UCSD-AML1 (cell line): ENCODE measurements at regions not wholly inside any gene's neighbourhood (a gene's known extent, or its start where the extent isn't known, plus 50 kb on each side); places are given as distances from the start of the nearest gene placed in this dataset.

Experiments used
- DNase-seq: peaks from one replicate; lab custom pipeline; 2025; ENCODE audit not compliant: unreplicated experiment; lab: John Stamatoyannopoulos, UW

DNA sequence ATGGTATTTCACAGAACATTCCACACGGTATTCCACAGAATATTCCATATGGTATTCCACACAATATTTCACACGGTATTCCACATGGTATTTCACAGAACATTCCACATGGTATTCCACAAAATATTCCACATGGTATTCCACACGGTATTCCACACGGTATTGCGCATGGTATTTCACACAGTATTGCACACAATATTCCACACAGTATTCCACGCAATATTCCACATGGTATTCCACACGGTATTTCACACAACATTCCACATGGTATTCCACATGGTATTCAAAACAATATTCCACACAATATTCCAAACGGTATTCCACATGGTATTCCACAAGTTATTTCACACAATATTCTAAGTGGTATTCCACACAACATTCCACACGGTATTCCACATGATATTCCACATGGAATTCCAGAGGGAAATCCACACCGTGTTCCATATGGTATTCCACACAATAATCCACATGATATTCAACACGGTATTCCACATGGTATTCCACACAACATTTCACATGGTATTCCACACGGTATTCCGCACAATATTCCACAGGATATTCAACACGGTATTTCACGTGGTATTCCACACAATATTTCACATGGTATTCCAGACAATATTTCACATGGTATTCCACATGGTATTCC, 136.7 kb upstream of the CHST15 start:
- DNase-seq, result no peak

DNA sequence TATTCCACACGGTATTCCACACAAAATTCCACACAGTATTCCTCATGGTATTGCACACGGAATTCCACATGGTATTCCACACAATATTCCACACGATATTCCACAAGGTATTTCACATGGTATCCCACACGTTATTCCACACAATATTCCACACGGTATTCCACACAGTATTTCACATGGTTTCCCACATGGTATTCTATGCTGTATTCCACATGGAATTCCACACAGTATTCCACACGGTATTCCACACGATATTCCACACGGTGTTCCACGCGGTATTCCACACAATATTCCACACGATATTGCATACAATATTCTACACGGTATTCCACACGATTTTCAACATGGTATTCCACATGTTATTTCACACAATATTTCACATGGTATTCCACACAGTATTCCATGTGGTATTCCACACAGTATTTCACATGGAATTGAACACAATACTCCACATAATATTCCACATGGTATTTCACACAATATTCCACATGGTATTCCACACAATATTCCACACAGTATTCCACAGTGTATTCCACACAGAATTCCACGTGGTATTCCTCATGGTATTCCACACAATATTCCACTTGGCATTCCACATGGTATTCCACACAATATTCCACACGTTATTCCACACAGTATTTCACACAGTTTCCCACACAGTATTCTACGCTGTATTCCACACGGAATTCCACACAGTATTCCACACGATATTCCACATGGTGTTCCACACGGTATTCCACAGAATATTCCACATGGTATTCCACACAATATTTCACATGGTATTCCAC, 136.0 kb upstream of the CHST15 start:
- no peak for DNase-seq

DNA sequence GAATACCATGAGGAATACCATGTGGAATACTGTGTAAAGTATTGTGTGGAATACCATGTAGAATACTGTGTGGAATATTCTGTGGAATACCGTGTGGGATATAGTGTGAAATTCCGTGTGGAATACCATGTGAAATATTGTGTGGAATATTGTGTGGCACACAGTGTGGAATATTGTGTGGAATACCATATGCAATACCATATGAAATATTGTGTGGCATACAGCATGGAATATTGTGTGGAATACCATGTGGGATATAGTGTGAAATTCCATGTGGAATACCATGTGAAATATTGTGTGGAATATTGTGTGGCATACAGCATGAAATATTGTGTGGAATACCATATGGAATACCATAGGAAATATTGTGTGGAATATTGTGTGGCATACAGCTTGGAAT, 135.1 kb upstream of the CHST15 start:
- DNase-seq, result no peak

DNA sequence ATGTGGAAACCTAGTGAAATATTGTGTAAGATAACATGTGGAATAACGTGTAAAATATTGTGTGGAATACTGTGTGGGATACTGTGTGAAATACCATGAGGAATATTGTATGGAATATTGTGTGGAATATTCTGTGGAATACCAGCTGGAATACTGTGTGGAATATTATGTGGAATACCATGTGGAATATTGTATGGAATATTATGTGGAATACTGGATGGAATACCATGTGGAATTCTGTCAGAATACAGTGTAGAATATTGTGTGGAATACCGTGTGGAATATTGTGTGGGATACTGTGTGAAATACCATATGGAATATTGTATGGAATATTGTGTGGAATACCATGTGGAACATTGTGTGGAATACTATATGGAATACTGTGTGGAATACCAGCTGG, 134.6 kb upstream of the CHST15 start:
- DNase-seq, result no peak

DNA sequence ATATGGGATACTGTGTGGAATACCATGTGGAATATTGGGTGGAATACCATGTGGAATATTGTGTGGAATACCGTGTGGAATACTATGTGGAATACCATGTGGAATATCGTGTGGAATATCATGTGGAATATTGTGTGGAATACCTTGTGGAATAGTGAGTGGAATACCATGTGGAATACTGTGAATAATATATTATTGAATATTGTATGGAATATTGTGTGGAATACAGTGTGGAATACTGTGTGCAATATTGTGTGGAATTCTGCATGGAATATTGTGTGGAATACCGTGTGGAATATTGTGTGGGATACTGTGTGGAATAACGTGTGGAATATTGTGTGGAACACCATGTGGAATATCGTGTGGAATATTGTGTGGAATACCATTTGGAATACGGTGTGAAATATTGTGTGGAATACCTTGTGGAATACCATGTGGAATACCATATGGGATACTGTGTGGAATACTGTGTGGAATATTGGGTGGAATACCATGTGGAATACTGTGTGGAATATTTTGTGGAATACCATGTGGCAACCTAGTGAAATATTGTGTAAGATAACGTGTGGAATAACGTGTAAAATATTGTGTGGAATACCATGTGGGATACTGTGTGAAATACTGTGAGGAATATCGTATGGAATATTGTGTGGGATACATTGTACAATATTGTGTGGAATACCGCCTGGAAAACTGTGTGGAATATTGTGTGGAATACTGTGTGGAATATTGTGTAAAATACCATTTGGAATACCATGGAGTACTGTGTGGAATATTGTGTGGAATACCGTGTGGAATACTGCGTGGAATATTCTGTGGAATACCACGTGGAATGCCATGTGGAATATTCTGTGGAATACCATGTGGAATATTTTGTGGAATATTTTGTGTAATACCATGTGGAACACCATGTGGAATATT, 133.9 kb upstream of the CHST15 start:
- no peak for DNase-seq

DNA sequence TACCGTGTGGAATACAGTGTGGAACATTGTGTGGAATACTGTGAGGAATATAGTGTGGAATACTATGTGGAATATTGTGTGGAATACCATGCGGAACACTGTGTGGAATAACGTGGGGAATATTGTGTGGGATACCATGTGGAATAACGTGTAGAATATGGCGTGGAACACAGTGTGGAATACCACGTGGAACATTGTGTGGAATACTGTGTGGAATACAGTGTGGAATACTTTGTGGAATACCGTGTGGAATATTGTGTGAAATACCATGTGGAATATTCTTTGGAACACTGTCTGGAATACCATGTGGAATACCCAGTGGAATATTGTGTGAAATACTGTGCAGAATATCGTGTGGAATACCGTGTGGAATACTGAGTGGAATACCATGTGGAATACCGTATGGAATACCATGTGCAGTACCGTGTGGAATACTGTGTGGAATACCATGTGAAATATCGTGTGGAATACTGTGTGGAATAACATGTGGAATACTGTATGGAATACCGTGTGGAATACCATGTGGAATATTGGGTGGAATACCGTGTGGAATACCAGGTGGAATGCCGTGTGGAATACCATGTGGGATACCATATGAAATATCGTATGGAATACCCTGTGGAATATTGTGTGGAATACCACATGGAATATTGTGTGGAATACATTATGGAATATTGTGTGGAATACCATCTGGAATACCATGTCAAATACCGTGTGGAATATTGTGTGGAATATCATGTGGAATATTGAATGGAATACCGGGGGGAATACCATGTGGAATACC, 133.1 kb upstream of the CHST15 start:
- DNase-seq, result no peak

DNA sequence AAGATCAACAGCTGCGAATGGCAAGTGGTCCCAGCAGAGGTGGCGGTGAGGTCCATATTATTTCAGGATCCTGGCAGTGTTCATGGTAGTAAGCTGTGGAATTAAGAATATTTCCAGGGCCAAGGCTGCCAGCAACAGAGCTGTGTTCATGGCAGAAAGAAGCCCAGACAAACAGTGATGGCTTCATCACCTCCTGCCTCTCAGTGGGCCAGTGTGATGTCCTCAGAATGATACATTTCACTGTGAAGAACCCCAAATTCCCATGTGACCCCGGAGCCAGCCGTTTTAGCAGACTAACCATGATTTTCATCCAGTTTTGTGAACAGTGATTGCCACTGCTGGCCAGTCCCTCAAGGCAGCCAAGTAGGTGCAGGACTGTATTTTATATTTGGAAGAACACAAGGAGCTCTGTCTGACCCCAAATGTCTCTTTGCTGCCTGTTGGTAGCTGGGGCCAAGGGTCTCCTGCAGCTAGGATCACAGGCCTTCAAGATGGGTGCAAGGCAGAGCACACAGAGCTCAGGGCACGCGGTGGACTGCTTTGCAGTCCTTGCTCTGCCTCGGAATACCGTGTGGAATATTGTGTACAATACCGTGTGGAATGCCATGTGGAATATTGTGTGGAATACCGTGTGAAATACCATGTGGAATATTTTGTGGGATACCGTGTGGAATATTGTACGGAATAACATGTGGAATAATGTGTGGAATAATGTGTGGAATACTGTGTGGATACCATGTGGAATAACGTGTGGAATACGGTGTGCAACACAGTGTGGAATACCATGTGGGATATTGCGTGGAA, 132.3 kb upstream of the CHST15 start:
- no peak for DNase-seq

DNA sequence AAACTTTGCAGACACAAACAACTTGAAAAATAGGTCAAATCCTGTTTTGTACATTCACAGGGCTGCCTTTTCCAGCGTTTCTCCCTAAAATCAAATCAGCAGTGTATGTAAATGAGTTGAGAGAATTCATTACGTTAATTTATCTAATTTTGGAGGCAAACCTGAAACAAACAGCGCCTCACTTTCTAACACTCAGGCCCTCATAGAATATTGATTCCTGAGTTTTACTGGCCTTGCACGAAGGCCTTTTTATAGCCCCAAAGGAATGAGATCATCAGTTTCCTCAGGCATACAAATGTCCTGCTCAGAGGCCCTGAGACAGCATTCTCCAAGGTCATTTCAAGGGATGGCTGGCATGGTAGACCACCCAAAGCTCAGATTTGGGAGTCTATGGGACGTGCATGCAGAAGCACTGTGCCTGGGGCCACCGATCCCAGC, 131.7 kb upstream of the CHST15 start:
- no peak for DNase-seq

DNA sequence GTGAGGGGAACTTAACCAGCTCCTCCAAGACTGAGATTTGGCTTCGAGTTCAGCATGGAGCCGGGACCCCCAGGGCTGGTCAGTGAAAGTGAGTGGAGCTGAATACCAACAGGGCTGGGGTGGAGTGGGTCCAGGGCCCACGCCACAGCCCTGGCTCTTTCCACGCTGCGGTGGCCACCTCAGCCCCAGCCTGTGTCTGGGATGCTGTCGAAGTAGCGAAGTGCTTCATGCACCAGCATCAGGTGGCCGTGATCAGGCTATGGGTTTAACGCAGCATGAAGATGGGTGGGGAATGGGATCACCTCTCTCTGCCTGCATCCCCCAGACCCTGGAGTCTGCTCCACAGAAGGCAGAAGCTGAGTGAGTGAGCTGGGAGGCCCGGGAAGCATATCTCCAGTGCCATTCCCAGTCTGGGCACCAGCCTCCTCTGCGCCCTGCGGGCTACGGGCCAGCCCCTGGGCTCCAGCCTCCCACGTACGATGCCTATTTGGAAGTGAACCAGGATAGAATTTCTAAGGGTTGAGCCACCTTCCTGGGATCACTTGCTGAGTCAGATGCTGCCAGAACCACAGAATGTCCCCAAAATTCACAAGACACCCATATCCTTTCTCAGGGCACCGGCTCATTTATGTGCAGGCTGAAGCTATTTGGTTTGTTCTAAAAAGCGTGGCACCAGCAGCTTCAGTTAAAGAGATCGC, 131.1 kb upstream of the CHST15 start:
- no peak for DNase-seq

DNA sequence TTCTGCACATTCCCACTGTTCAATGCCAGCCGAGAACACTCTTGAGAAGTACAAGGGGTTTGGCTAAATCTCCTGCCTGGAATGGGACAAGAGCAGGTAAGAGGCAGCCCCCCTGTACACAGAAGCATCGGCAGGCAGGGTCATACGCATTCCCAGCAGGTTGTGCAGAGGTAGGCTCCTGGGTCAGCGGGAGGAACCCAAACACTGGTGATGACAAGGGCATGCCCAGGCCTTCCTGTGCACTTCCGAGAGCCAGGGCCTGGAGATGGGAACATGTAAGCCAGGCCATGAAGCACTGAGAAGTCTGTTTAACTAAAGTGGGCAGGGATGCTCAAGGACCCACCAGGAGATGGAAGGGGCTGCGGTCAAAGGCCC, 130.3 kb upstream of the CHST15 start:
- no peak for DNase-seq

DNA sequence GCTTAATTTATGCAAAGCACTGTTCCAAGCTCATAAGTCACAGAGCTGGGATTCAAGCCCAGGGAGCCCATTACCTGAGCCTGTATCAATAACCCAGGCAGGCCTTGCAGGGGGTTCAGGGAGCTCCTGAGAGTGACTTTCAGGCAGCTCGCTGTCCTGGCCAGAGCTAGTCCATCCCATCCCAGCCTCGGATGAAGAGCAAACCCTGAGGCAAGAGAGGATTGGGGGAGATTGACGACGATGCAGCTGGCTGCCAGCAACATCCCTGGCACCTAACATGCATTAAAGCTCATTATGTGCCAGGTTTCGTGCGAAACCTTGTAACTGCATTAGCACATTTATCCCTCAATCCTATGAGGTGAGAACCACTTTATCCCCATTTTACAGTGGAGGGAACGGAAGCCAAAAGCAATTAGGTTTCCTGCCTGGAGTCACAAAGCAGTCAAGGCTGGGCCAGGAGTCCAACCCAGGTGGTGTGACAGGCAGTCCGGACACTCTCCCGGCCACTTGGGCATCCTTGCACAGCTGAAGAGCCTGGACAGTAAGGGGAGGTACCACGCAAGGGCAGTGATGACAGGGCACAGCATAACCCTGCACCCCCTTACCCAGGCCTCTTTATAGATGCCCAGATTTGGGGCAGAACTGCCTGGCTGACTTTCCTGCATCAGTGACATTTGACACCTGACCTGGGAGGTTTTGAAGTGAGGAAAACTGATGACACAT, 129.8 kb upstream of the CHST15 start:
- no peak for DNase-seq

DNA sequence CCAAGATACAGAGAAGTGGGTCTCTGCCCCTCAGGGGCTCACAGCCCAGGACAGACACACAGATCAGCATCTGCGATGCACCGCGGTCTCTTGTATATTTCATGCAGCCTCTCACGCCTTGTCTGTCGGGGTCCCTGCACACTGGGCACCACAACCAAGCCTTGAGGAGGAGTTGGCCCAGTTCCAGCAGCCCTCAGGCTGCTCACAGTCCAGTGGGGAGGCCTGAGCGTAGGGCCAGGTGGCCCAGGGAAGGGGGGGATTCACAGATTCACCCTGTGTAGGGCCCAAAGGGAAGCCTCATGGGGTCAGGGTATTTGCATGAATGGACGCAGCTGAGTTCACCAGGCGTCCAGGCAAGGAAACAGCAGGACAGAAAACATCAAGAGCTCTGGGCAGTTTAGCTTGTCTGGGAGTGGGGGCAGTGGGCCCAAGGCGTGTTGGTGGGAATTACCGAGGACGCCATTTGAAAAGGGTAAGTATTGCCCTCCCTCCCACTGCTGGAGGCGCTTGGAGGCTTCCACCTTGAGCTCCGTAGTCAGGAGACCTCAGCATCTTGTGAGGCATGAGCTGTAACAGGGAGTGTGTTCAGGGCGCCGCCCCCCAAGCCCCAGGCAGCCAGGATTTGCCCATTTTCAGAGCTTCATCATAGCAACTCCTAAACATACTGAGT, 129.1 kb upstream of the CHST15 start:
- no peak for DNase-seq

DNA sequence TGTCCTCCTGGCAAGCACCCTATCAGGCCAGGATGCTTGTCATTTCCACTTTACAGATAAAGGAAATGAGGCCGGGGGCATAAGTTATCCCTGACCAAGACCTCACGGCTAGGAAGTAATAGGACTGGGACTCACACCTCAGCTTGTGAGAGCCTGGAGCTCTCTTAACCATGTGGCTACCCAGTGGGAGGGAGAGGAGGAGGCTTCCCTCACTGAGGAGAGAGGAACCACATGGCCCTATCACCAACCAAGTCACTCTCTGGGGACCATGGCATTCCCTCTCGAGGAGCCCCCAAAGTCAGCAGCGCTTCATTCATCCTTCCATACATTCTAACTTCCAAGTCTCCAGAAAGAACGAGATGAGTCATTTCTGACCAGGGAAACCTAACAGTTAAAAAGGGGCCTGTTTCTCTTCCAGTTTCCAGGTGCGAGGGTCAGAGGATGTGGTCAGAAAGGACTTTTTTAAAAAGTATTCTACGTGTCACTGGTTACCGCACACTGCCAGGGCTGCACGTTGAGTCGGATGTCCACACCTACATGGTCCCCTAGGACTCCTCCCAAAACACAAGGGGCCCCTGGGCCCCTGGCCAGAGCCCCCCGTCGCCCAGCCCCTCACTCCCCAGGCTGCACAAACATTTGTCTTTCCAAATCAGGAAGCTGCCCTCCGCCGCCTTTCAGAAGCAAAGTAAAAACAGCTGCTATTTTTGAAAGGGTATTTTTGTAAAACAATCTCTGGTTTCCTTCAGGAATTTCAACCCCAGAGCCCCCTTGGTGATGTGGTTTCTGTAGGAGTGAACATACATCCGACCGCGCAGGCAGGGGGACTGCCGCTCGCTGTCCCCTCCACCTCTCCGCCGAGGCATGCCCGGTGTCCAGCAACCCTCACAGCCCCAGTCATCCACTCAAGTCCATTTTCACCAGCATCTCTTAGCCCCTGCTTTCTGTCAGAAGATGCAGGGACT, 128.2 kb upstream of the CHST15 start:
- no peak for DNase-seq

DNA sequence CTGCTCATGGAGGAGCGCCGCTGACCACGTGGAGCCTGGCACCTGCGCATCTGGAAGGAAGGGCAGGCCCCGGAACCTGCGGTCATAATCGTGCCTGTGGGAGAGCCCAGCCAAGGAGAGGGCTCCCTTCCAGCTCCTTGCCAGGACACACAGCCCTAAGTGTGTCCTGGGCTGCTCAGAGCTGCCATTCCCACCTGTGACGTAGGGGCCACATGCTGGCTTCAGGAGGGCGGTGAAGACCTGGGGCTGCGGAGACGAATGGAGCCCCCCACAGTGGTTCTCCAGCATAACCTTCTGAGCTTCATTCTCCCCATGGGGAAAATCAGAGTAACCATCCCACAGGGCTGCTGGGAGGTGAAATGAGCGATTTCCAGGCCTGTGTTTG, 127.6 kb upstream of the CHST15 start:
- DNase-seq, result no peak

DNA sequence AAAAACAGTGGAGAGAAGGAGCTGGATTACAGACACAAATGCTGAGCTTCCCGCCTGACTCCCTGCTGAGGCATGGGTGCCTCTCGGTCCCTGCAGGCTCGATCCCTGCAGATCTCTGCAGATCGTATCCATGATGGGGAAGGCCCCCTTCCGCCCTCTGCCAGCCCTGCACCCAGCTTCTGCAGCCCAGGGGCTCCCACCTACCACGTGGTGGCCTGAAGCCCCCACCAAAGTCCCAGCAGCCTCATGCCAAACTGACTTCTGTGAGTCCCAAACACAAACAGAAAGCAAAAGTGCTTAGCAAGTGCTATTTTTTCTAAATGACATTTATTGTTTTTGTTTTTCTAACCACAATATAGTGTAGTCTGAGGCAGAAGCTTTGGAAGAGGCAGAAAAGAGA, 127.1 kb upstream of the CHST15 start:
- DNase-seq, result no peak

DNA sequence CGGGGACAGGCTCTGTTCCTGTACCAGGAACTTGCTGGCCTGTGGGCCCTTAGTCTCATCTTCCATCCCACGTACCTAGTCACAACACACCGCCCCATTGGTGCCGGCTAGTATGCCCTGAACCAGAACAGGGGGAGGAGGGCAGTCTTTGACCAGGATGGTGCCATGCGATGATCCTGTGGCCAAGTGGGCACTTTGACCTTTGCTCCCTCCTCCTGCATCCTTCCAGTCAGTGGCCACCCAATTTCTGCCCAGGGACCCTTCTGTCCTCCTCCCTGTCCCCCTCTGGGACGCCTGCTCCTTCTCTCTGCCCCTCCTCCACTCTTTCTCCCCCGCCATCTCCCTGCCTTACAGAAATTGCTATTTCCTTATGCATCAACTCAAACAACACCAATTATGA, 126.3 kb upstream of the CHST15 start:
- no peak for DNase-seq

DNA sequence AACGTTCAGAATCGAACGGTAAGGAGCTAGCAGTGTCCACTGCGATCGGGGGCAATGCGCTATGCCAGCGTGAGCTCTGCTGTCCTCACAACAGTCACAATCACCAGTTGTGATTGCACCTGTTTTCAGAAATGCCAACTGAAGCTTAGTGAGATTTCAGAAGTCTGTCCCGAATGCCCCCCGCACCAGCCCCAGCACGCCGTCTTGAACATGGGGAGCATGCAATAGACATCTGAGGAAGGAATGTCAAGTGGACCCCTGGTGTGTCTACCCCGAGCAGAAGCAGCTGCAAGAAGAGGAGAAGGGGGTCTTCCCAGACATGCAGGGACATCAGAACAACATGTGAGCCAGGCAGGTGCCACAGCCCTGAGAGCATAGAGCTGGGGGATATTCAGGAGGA, 125.7 kb upstream of the CHST15 start:
- no peak for DNase-seq
